Lower leg skin (tissue), 4 donors: ENCODE measurements at regions not wholly inside any gene's neighbourhood (a gene's known extent, or its start where the extent isn't known, plus 50 kb on each side); places are given as distances from the start of the nearest gene placed in this dataset.

Experiments
- DNase-seq, 2 donors: peaks; one replicate each; pipeline ENCODE4 v3.0.0-alpha.2; 2019; ENCODE audit warnings: low spot score in 2 of 2
- H3K4me3 ChIP-seq: fragments of 200-600 bp; sonication (generic); 2 replicates; pipeline ENCODE4 v1.5.1; 2017; ENCODE audit warnings: mild to moderate bottlenecking, low read depth; ENCODE audit not compliant: poor library complexity, severe bottlenecking
- POLR2A ChIP-seq, 2 donors: fragments of 450-650 bp; IDR thresholded peaks; one replicate each; pipeline ENCODE4 v1.6.1; 2016 to 2017; ENCODE audit warnings: antibody characterized with exemption in 2 of 2, mild to moderate bottlenecking in 1 of 2, moderate library complexity in 1 of 2
- whole genome bisulfite sequencing, 2 donors: methylation state at CpG; one replicate each; pipeline ENCODE4 v1.1.5; 2018; 5-methylcytosine and 5-hydroxymethylcytosine counted together
- intact Hi-C: fragments of 100-400 bp; cut with DNase I; formaldehyde crosslinking; loops from one replicate; pipeline ENCODE4 v1.15.0; 2023; ENCODE audit warnings: low total_unique reads
- TF ChIP-seq, protein P1 (sequence below), 3 donors: fragments of 450-650 bp; IDR thresholded peaks; one replicate each; pipeline ENCODE4 v1.5.1; 2016; ENCODE audit warnings: antibody characterized with exemption in 3 of 3, mild to moderate bottlenecking in 3 of 3, moderate library complexity in 2 of 3

DNA sequence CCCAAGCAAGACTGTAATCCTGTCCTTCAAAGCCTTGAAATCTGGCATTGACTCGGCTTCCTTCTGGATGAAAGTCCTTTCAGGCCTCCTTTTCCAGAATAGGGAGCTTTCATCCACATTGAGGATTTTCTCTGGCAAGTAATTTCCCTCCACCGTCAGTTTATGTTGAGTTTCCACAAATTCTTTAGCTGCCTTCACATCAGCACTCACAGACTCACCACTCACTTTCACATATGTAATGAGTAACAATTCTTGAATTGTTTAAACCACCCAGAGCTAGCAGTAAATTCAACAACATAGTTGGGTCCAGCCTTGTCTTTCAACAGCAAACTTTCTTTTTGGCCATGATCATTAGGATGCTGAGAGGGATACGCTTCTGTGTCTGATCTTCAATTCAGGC lies 84.3 kb upstream of the PRDM11 start:
- no peak for TF ChIP-seq POLR2A (IDR thresholded peaks at IDR 0.05)
- TF ChIP-seq, protein P1, sequence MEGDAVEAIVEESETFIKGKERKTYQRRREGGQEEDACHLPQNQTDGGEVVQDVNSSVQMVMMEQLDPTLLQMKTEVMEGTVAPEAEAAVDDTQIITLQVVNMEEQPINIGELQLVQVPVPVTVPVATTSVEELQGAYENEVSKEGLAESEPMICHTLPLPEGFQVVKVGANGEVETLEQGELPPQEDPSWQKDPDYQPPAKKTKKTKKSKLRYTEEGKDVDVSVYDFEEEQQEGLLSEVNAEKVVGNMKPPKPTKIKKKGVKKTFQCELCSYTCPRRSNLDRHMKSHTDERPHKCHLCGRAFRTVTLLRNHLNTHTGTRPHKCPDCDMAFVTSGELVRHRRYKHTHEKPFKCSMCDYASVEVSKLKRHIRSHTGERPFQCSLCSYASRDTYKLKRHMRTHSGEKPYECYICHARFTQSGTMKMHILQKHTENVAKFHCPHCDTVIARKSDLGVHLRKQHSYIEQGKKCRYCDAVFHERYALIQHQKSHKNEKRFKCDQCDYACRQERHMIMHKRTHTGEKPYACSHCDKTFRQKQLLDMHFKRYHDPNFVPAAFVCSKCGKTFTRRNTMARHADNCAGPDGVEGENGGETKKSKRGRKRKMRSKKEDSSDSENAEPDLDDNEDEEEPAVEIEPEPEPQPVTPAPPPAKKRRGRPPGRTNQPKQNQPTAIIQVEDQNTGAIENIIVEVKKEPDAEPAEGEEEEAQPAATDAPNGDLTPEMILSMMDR (IDR thresholded peaks at IDR 0.05), result no peak
- 84 to 94% methylated on average over 3 of the region's 3 CpGs for WGBS, 2 donors
- intact Hi-C loops, result no loop called here
- no peak for DNase-seq
- H3K4me3 ChIP-seq, result no peak overlapping the region

DNA sequence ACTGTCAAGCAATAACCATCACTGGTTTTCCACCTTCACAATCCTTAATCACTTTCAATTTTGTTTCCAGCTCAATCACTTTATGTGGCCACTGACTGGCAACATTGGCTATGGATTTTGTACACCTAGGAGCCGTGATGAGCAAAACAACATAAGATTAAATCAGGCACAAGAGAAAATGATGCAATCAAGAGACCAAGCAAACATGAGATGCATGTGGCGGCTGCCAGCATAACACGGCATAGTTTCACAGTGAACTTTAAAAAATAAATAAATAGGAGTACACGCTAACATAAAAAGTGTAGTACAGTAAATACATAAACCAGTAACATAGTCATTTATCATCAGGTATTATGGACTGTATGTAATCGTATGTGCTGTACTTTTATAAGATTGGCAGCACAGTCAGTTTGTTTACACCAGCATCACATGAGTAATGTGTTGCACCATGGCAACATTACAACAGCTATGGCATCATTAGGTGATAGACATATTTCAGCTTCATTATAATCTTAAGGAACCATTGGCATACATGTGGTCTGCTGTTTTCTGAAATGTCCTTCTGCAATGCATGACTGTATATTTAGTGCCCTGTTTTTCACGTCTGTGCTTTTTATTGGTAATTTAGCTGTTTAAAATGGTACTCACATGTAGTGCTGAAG lies 83.3 kb upstream of the PRDM11 start:
- no peak for TF ChIP-seq POLR2A (IDR thresholded peaks at IDR 0.05)
- WGBS, 2 donors, result 63 to 72% methylated on average over 6 of the region's 6 CpGs
- H3K4me3 ChIP-seq, result no peak overlapping the region
- intact Hi-C loops, result no loop called here
- DNase-seq, result no peak

DNA sequence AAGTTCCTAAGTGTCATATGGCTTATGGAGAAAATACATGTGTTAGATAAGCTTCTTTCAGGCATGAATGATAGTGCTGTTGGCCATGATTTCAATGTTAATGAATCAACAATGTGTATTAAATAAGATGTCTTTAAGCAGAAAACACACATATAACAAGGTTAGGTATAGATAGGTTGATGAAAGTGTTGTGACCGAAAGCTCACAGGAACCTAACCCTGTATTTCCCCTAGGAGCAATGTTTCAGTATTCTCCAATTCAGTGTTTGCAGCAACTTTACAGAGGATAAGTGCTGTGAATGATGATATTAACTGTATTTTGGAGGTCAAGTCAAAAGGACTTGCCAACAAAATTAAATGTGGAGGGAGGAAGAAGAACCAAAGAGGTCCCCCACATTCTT lies 82.8 kb upstream of the PRDM11 start:
- no peak for TF ChIP-seq POLR2A (IDR thresholded peaks at IDR 0.05)
- TF ChIP-seq, protein P1 (IDR thresholded peaks at IDR 0.05), result no peak
- intact Hi-C loops, result no loop called here
- WGBS, 2 donors, result 95 to 97% methylated on average over 1 of the region's 1 CpG
- no peak overlapping the region for H3K4me3 ChIP-seq
- DNase-seq, result no peak

DNA sequence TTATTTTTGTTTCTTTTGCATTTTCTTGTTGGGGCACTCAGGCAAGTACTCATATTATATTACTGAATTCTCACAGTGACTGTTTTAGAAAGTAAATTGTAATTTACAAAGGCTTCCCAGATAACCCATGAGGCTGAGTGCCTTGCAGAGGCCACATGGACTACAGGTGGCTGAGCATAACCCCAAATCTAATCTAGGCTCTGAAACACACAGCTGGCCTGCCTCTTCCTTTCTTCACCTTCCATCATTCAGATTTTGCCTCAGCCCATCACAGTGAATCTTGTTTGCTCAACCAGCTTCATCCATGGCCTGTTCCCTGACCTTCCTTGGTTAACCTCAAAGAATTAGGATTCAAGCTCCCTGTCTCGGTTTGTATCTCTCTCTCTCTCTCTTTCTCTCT lies 78.5 kb upstream of the PRDM11 start:
- H3K4me3 ChIP-seq, result no peak overlapping the region
- intact Hi-C loops, result no loop called here
- TF ChIP-seq, protein P1 (IDR thresholded peaks at IDR 0.05), result no peak
- no peak for TF ChIP-seq POLR2A (IDR thresholded peaks at IDR 0.05)
- 92 to 96% methylated on average over 1 of the region's 1 CpG for WGBS, 2 donors
- no peak for DNase-seq

DNA sequence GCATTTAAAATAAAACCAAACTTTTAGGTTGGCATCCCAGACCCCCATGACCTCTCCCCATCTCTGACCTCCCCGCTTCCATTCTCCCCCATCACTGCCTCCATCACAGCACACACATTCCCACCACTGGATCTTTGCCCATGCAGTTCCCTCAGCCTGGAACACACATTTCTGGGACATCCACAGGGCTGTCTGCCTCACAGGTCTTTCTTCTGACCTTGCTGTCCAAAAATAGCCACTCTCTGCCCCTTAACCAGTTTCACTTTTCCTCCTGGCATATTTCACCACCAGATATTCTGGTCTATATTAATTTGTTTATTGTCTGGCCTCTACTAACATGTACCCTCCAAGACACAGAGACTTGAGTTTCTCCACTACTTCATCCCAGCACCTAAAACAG lies 75.2 kb upstream of the PRDM11 start:
- intact Hi-C loops, result no loop called here
- H3K4me3 ChIP-seq, result no peak overlapping the region
- TF ChIP-seq POLR2A (IDR thresholded peaks at IDR 0.05), result no peak
- TF ChIP-seq, protein P1 (IDR thresholded peaks at IDR 0.05), result no peak
- DNase-seq, result no peak
- WGBS, 2 donors, result 86 to 100% methylated on average over 1 of the region's 1 CpG

DNA sequence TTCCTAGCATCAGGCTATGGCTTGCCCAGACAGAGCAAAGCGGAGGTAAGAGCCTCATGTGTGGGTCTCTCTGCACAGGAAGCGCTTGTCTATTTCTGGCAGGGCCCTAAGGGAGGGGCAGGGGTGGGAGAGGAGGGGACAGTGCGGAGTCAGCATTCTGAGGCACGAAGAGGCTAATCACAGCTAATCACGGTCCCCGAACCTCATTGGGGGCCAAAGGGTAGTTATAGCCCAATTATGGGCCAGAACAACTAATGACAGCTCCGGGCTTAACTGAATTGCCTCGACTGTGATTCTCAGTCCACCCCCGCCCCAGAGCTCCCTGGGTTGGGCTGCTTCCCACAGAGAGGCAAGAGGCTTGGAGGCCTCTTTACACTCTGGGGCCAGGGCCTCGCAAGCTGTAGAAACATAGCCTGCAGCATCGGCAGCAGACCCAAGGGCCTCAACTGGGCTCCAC lies 72.7 kb upstream of the PRDM11 start:
- WGBS, 2 donors, result 28 to 32% methylated on average over 8 to 11 of the region's 11 CpGs
- no peak overlapping the region for H3K4me3 ChIP-seq
- intact Hi-C loops, result no loop called here
- TF ChIP-seq, protein P1 (IDR thresholded peaks at IDR 0.05), result no peak
- no peak for TF ChIP-seq POLR2A (IDR thresholded peaks at IDR 0.05)
- DNase-seq, result no peak
